SK-N-SH (cell line): ENCODE measurements at regions not wholly inside any gene's neighbourhood (a gene's known extent, or its start where the extent isn't known, plus 50 kb on each side); places are given as distances from the start of the nearest gene placed in this dataset.

ENCODE experiments used
- CTCF ChIA-PET: fragments of 300-600, 350-600 bp; formaldehyde crosslinking; extraction: SDS; loops from one replicate; lab custom pipeline; 2021; lab: Yijun Ruan, JAX
- POLR2A ChIA-PET: fragments of 350-600 bp; sonication (Branson Sonifier 250); formaldehyde crosslinking; extraction: SDS; loops from one replicate; lab custom pipeline; 2020; ENCODE audit warnings: antibody characterized with exemption, inconsistent platforms; lab: Yijun Ruan, JAX
- DNase-seq: peaks from one replicate; pipeline ENCODE4 v3.0.0; 2012
- H2AFZ ChIP-seq: fragments of 200-600 bp; sonication (generic); 2 replicates; pipeline ENCODE4 v1.8.1; 2016; ENCODE audit warnings: antibody characterized with exemption, mild to moderate bottlenecking, low read depth
- H3F3A ChIP-seq: fragments of 200-600 bp; sonication (generic); replicated peaks from 2 replicates; pipeline ENCODE3; 2016; ENCODE audit warnings: antibody characterized with exemption, mild to moderate bottlenecking; ENCODE audit not compliant: insufficient read depth
- H3K27ac ChIP-seq, 2 experiments: fragments of 200-500 bp in 1 of 2; fragments of 200-600 bp in 1 of 2; sonication (Bioruptor generic) in 1 of 2; sonication (generic), shearing (Covaris generic) in 1 of 2; 2 replicates each; pipeline versions ENCODE4 v1.5.1 to v1.6.1; 2014 to 2016; ENCODE audit warnings: low read depth in 2 of 2, inconsistent platforms in 1 of 2, low read length in 1 of 2, mild to moderate bottlenecking in 1 of 2, mixed read lengths in 1 of 2
- H3K27me3 ChIP-seq: fragments of 200-600 bp; sonication (generic), shearing (Covaris generic); 2 replicates; pipeline ENCODE4 v1.6.1; 2016; ENCODE audit warnings: mixed run types; ENCODE audit not compliant: insufficient read depth
- H3K36me3 ChIP-seq, 2 experiments: fragments of 200-500 bp in 1 of 2; fragments of 200-600 bp in 1 of 2; sonication (Bioruptor generic) in 1 of 2; sonication (generic) in 1 of 2; replicated peaks in 1 of 2; 2 replicates each; pipeline versions ENCODE3 to v1.5.1; 2014 to 2016; ENCODE audit warnings: low read length in 1 of 2, mild to moderate bottlenecking in 1 of 2; ENCODE audit not compliant: insufficient read depth in 2 of 2, control insufficient read depth in 1 of 2
- H3K4me1 ChIP-seq, 2 experiments: fragments of 200-500 bp in 1 of 2; fragments of 200-600 bp in 1 of 2; sonication (Bioruptor generic) in 1 of 2; sonication (generic), shearing (Covaris generic) in 1 of 2; 2 replicates each; pipeline versions ENCODE4 v1.5.1 to v1.6.1; 2014 to 2016; ENCODE audit warnings: low read depth in 1 of 2, low read length in 1 of 2, mixed run types in 1 of 2; ENCODE audit not compliant: insufficient read depth in 2 of 2, control insufficient read depth in 1 of 2
- H3K4me2 ChIP-seq: fragments of 200-600 bp; sonication (generic), shearing (Covaris generic); 2 replicates; pipeline ENCODE4 v1.6.1; 2017; ENCODE audit warnings: mixed run types
- H3K4me3 ChIP-seq, 2 experiments: fragments of 200-500 bp in 1 of 2; fragments of 200-600 bp in 1 of 2; sonication (Bioruptor generic) in 1 of 2; sonication (generic), shearing (Covaris generic) in 1 of 2; 2 replicates each; pipeline versions ENCODE4 v1.5.1 to v1.8.1; 2014 to 2016; ENCODE audit warnings: low read depth in 2 of 2, inconsistent platforms in 1 of 2, low read length in 1 of 2, mild to moderate bottlenecking in 1 of 2, mixed read lengths in 1 of 2, moderate library complexity in 1 of 2
- H3K79me2 ChIP-seq: fragments of 200-600 bp; sonication (generic); 2 replicates; pipeline ENCODE4 v1.8.1; 2017; ENCODE audit warnings: mild to moderate bottlenecking; ENCODE audit not compliant: insufficient read depth
- H3K9ac ChIP-seq: fragments of 200-600 bp; sonication (generic); 2 replicates; pipeline ENCODE4 v1.6.1; 2017; ENCODE audit warnings: mixed run types
- H3K9me2 ChIP-seq: fragments of 200-600 bp; sonication (generic); 2 replicates; pipeline ENCODE4 v1.6.1; 2017; ENCODE audit warnings: mixed run types
- H3K9me3 ChIP-seq: fragments of 200-600 bp; sonication (generic); 2 replicates; pipeline ENCODE4 v1.6.1; 2017; ENCODE audit warnings: mixed run types, mild to moderate bottlenecking, moderate library complexity
- H4K20me1 ChIP-seq: fragments of 200-600 bp; sonication (generic); 2 replicates; pipeline ENCODE4 v1.6.1; 2017; ENCODE audit warnings: mild to moderate bottlenecking, mixed run types; ENCODE audit not compliant: insufficient read depth
- ELF1 ChIP-seq: IDR thresholded peaks from 2 replicates; pipeline ENCODE4 v1.4.0; 2012
- EP300 ChIP-seq, 2 experiments: IDR thresholded peaks; 2 replicates each; pipeline versions ENCODE4 v1.4.0 to v1.6.1; 2012; ENCODE audit warnings: borderline replicate concordance in 1 of 2, low read depth in 1 of 2, low read length in 1 of 2
- FOSL2 ChIP-seq: IDR thresholded peaks from 2 replicates; pipeline ENCODE4 v1.4.0; 2012; ENCODE audit warnings: low read depth, mild to moderate bottlenecking, moderate library complexity, borderline replicate concordance
- FOXJ3 ChIP-seq: sonication (generic); formaldehyde crosslinking; IDR thresholded peaks from 2 replicates; pipeline ENCODE4 v1.5.1; 2020; ENCODE audit warnings: mild to moderate bottlenecking, missing genetic modification reagents
- GATA2 ChIP-seq: sonication (generic); formaldehyde crosslinking; IDR thresholded peaks from 2 replicates; pipeline ENCODE4 v1.5.0; 2020; ENCODE audit warnings: mild to moderate bottlenecking, missing genetic modification reagents
- IRF3 ChIP-seq: fragments of 150-350 bp; IDR thresholded peaks from 2 replicates; pipeline ENCODE4 v1.6.1; 2016; ENCODE audit warnings: mild to moderate bottlenecking, low read depth, low read length
- JUND ChIP-seq: IDR thresholded peaks from 2 replicates; pipeline ENCODE4 v1.4.0; 2012
- MAX ChIP-seq: IDR thresholded peaks from 2 replicates; pipeline ENCODE4 v1.4.0; 2012; ENCODE audit warnings: low read depth
- MXI1 ChIP-seq: IDR thresholded peaks from 2 replicates; pipeline ENCODE4 v1.6.1; 2012; ENCODE audit warnings: mild to moderate bottlenecking, low read depth, low read length, improper control_type of control experiment
- NFIC ChIP-seq: IDR thresholded peaks from 2 replicates; pipeline ENCODE4 v1.4.0; 2012; ENCODE audit warnings: borderline replicate concordance
- NRF1 ChIP-seq: IDR thresholded peaks from 2 replicates; pipeline ENCODE4 v1.6.1; 2012; ENCODE audit warnings: low read depth, mild to moderate bottlenecking, low read length
- PBX3 ChIP-seq: IDR thresholded peaks from 2 replicates; pipeline ENCODE4; 2012
- POLR2AphosphoS5 ChIP-seq: IDR thresholded peaks from 2 replicates; pipeline ENCODE4 v1.6.1; 2012; ENCODE audit warnings: low read depth, low read length
- RCOR1 ChIP-seq: fragments of 150-350 bp; IDR thresholded peaks from 2 replicates; pipeline ENCODE4 v1.6.1; 2017; ENCODE audit warnings: antibody characterized with exemption, low read length
- REST ChIP-seq: IDR thresholded peaks from 2 replicates; pipeline ENCODE4 v1.6.1; 2012; ENCODE audit warnings: mild to moderate bottlenecking, low read depth, low read length, moderate library complexity
- RFX5 ChIP-seq: IDR thresholded peaks from 2 replicates; pipeline ENCODE4 v1.6.1; 2012; ENCODE audit warnings: mild to moderate bottlenecking, improper control_type of control experiment, low read length
- TEAD4 ChIP-seq: IDR thresholded peaks from 2 replicates; pipeline ENCODE4 v1.4.0; 2012; ENCODE audit warnings: mild to moderate bottlenecking, borderline replicate concordance; ENCODE audit not compliant: insufficient read depth
- USF1 ChIP-seq: IDR thresholded peaks from 2 replicates; pipeline ENCODE4 v1.4.0; 2012; ENCODE audit warnings: low read depth, borderline replicate concordance
- USF2 ChIP-seq: fragments of 150-350 bp; IDR thresholded peaks from 2 replicates; pipeline ENCODE4 v1.6.1; 2017; ENCODE audit warnings: antibody characterized with exemption, low read length, low read depth, borderline replicate concordance
- WGBS: methylation state at CpG from one replicate; pipeline ENCODE4 v1.1.6; 2017; ENCODE audit warnings: low lambda C conversion rate; 5-methylcytosine and 5-hydroxymethylcytosine counted together

- Histone ChIP-seq H3K79me2 (no peaks in the 10 kb centered on the region), H3K4me2 (no peak overlapping the region), H4K20me1 (no peaks in the 10 kb centered on the region), H3K9me3 (no peaks in the 10 kb centered on the region; the same call in 1 of the 2 replicates), H3K27me3 (no peaks in the 10 kb centered on the region), H3K4me1 (no peaks in the 10 kb centered on the region), H3F3A (no peaks in the 10 kb centered on the region), H3K27ac (no peak overlapping the region), H3K36me3 (no peaks in the 10 kb centered on the region), H3K9ac (no peak overlapping the region), H2AFZ (no peak overlapping the region), H3K4me3 (no peak overlapping the region), H3K9me2 (no peaks in the 10 kb centered on the region)
- TF ChIP-seq RCOR1 (no peak), MAX (no peak), IRF3 (no peak), REST (no peak), USF1 (no peak), RFX5 (no peak), PBX3 (no peak), JUND (no peak), POLR2AphosphoS5 (no peak), ELF1 (no peak), MXI1 (no peak)
- ChIA-PET CTCF (no interaction called here), POLR2A (no interaction called here)
- DNase-seq = no peak
- 28% methylated on average over 8 of the region's 8 CpGs for WGBS
Observed at GRCh38 chr2:239685556-239685955, 284.7 kb upstream of the HDAC4 start.

- ChIA-PET CTCF (no interaction called here), POLR2A (no interaction called here)
- Histone ChIP-seq H4K20me1 (no peaks in the 10 kb centered on the region), H3F3A (no peaks in the 10 kb centered on the region), H3K27me3 (no peaks in the 10 kb centered on the region), H3K27ac (no peak overlapping the region), H3K4me3 (no peak overlapping the region), H3K79me2 (no peaks in the 10 kb centered on the region), H3K9ac (no peak overlapping the region), H3K4me2 (no peak overlapping the region), H3K4me1 (no peaks in the 10 kb centered on the region), H3K9me2 (no peaks in the 10 kb centered on the region), H2AFZ (no peak overlapping the region), H3K36me3 (no peaks in the 10 kb centered on the region), H3K9me3 (no peaks in the 10 kb centered on the region; the same call in 1 of the 2 replicates)
- WGBS = 31% methylated on average over 4 of the region's 4 CpGs
- no peak for DNase-seq
- TF ChIP-seq EP300 (IDR thresholded peaks at IDR 0.05; ENCODE audit: borderline replicate concordance in 1 of 2, low read depth in 1 of 2, low read length in 1 of 2) = no peak
- no peak for TF ChIP-seq FOXJ3
- TF ChIP-seq USF2 = no peak
- no peak for TF ChIP-seq IRF3
- no peak for TF ChIP-seq NRF1
- TF ChIP-seq USF1 = no peak
- no peak for TF ChIP-seq FOSL2
- TF ChIP-seq RCOR1 = no peak
- TF ChIP-seq NFIC = no peak
- no peak for TF ChIP-seq TEAD4
- TF ChIP-seq GATA2 (CRISPR knock-in tag) = no peak
Observed at GRCh38 chr2:239684996-239685395, 284.2 kb upstream of the HDAC4 start.
